ENCODE measurements at regions not wholly inside any gene's neighbourhood (a gene's known extent, or its start where the extent isn't known, plus 50 kb on each side); places are given as distances from the start of the nearest gene placed in this dataset.
"Not testable (repeated sequence)": the region's sequence is repeated elsewhere in the genome, so short reads cannot be mapped to it uniquely, and the experiment has no call there.

GRCh38 chr7:3159445-3159844, 115.8 kb upstream of the CARD11 start:
- TF ChIP-seq CTCF (IDR thresholded peaks at IDR 0.05; ENCODE audit: low read depth, low read length), result no peak
- Histone ChIP-seq H3K9me3 (ENCODE audit: severe bottlenecking) (no peaks in the 10 kb centered on the region), H3K36me3 (no peaks in the 10 kb centered on the region), H3K27ac (no peak overlapping the region), H3K27me3 (ENCODE audit: insufficient read depth, low read depth, severe bottlenecking) (no peaks in the 10 kb centered on the region), H3K4me3 (ENCODE audit: low read depth, low read length) (no peak overlapping the region)
- no peak for DNase-seq

GRCh38 chr7:3159926-3160325, 116.3 kb upstream of the CARD11 start:
- not testable (repeated sequence) for H3K9me3 ChIP-seq (ENCODE audit: severe bottlenecking); H3K4me3 ChIP-seq (ENCODE audit: low read depth, low read length); H3K36me3 ChIP-seq; H3K27me3 ChIP-seq (ENCODE audit: insufficient read depth, low read depth, severe bottlenecking); H3K27ac ChIP-seq; DNase-seq

- peak; percentile 58 for DNase-seq
- H3K27me3 ChIP-seq (ENCODE audit: insufficient read depth, low read depth, severe bottlenecking), result no peaks in the 10 kb centered on the region
- H3K27ac ChIP-seq, result no peak overlapping the region
- no peaks in the 10 kb centered on the region for H3K9me3 ChIP-seq (ENCODE audit: severe bottlenecking)
- H3K36me3 ChIP-seq, result no peaks in the 10 kb centered on the region
- TF ChIP-seq CTCF (IDR thresholded peaks at IDR 0.05; ENCODE audit: low read depth, low read length), result peak; percentile 55; the same call in 1 of the 2 replicates
- H3K4me3 ChIP-seq (ENCODE audit: low read depth, low read length), result no peak overlapping the region
These were observed 118.6 kb upstream of the CARD11 start for GRCh38 chr7:3162289-3162688.

GRCh38 chr7:3162798-3163197, 119.1 kb upstream of the CARD11 start:
- DNase-seq; H3K9me3 ChIP-seq (ENCODE audit: severe bottlenecking); H3K36me3 ChIP-seq; H3K27me3 ChIP-seq (ENCODE audit: insufficient read depth, low read depth, severe bottlenecking); H3K27ac ChIP-seq; H3K4me3 ChIP-seq (ENCODE audit: low read depth, low read length): not testable (repeated sequence)

- no peaks in the 10 kb centered on the region for H3K27me3 ChIP-seq (ENCODE audit: insufficient read depth, low read depth, severe bottlenecking)
- no peak for TF ChIP-seq CTCF (IDR thresholded peaks at IDR 0.05; ENCODE audit: low read depth, low read length)
- no peaks in the 10 kb centered on the region for H3K9me3 ChIP-seq (ENCODE audit: severe bottlenecking)
- no peak for DNase-seq
- no peak overlapping the region for H3K4me3 ChIP-seq (ENCODE audit: low read depth, low read length)
- H3K36me3 ChIP-seq, result no peaks in the 10 kb centered on the region
- no peak overlapping the region for H3K27ac ChIP-seq
These were observed 120.7 kb upstream of the CARD11 start for GRCh38 chr7:3164380-3164792.

- Histone ChIP-seq H3K9me3 (ENCODE audit: severe bottlenecking) (no peaks in the 10 kb centered on the region), H3K27ac (no peak overlapping the region), H3K27me3 (ENCODE audit: insufficient read depth, low read depth, severe bottlenecking) (no peaks in the 10 kb centered on the region), H3K36me3 (no peaks in the 10 kb centered on the region), H3K4me3 (ENCODE audit: low read depth, low read length) (no peak overlapping the region)
- TF ChIP-seq CTCF (IDR thresholded peaks at IDR 0.05; ENCODE audit: low read depth, low read length), result no peak
- no peak for DNase-seq
These were observed 122.3 kb upstream of the CARD11 start for GRCh38 chr7:3165681-3166580.

- peaks cover 5% of the 10 kb centered on the region for H3K9me3 ChIP-seq (ENCODE audit: severe bottlenecking)
- no peak for TF ChIP-seq CTCF (IDR thresholded peaks at IDR 0.05; ENCODE audit: low read depth, low read length)
- H3K27ac ChIP-seq, result no peak overlapping the region
- no peak for DNase-seq
- no peaks in the 10 kb centered on the region for H3K27me3 ChIP-seq (ENCODE audit: insufficient read depth, low read depth, severe bottlenecking)
- H3K36me3 ChIP-seq, result no peaks in the 10 kb centered on the region
- no peak overlapping the region for H3K4me3 ChIP-seq (ENCODE audit: low read depth, low read length)
These were observed 123.9 kb upstream of the CARD11 start for GRCh38 chr7:3167551-3167950.
